H9 (cell line): ENCODE measurements at regions not wholly inside any gene's neighbourhood (a gene's known extent, or its start where the extent isn't known, plus 50 kb on each side); places are given as distances from the start of the nearest gene placed in this dataset.

Source experiments
- DNase-seq: peaks from one replicate; pipeline ENCODE4 v3.0.0-alpha.2; 2017
- H2AFZ ChIP-seq: one replicate; pipeline ENCODE4 v1.6.1; 2013; ENCODE audit warnings: mild to moderate bottlenecking, low read length, control low read depth, moderate library complexity
- H2AK5ac ChIP-seq: 2 replicates; pipeline ENCODE4 v1.6.1; 2013; ENCODE audit warnings: low read length, control low read depth, mixed read lengths; ENCODE audit not compliant: insufficient read length
- H2BK120ac ChIP-seq: one replicate; pipeline ENCODE4 v1.6.1; 2013; ENCODE audit warnings: low read depth, mild to moderate bottlenecking, low read length, control low read depth, inconsistent platforms; ENCODE audit not compliant: poor library complexity, severe bottlenecking
- H2BK12ac ChIP-seq: 2 replicates; pipeline ENCODE4 v1.6.1; 2013; ENCODE audit warnings: low read length, control low read depth, mixed read lengths, low read depth; ENCODE audit not compliant: insufficient read length
- H2BK15ac ChIP-seq: 2 replicates; pipeline ENCODE4 v1.6.1; 2013; ENCODE audit warnings: low read depth, low read length, control low read depth
- H2BK20ac ChIP-seq: one replicate; pipeline ENCODE4 v1.6.1; 2013; ENCODE audit warnings: low read depth, mild to moderate bottlenecking, low read length, control low read depth, inconsistent platforms; ENCODE audit not compliant: poor library complexity, severe bottlenecking
- H2BK5ac ChIP-seq: 2 replicates; pipeline ENCODE4 v1.6.1; 2013; ENCODE audit warnings: low read length, control low read depth, mixed read lengths; ENCODE audit not compliant: insufficient read length
- H3K14ac ChIP-seq: 2 replicates; pipeline ENCODE4 v1.6.1; 2013; ENCODE audit warnings: low read length, control low read depth; ENCODE audit not compliant: insufficient read depth
- H3K18ac ChIP-seq: 2 replicates; pipeline ENCODE4 v1.6.1; 2013; ENCODE audit warnings: low read depth, mild to moderate bottlenecking, mixed read lengths, low read length, control low read depth; ENCODE audit not compliant: insufficient read length
- H3K23ac ChIP-seq: 2 replicates; pipeline ENCODE4 v1.6.1; 2013; ENCODE audit warnings: low read length, control low read depth, mixed read lengths, low read depth; ENCODE audit not compliant: insufficient read length
- H3K23me2 ChIP-seq: 2 replicates; pipeline ENCODE4 v1.6.1; 2013; ENCODE audit warnings: low read depth, mild to moderate bottlenecking, mixed read lengths, low read length, control low read depth; ENCODE audit not compliant: insufficient read length, poor library complexity, severe bottlenecking
- H3K27ac ChIP-seq: 2 replicates; pipeline ENCODE4 v1.5.1; 2013; ENCODE audit warnings: low read length, control low read depth, mixed read lengths, low read depth; ENCODE audit not compliant: insufficient read length
- H3K27me3 ChIP-seq: 2 replicates; pipeline ENCODE4 v1.6.1; 2013; ENCODE audit warnings: low read length, control low read depth, inconsistent platforms; ENCODE audit not compliant: insufficient read depth
- H3K4ac ChIP-seq: 2 replicates; pipeline ENCODE4 v1.6.1; 2013; ENCODE audit warnings: low read depth, mild to moderate bottlenecking, control low read depth, inconsistent platforms, low read length, moderate library complexity
- H3K4me1 ChIP-seq: 2 replicates; pipeline ENCODE4 v1.6.1; 2013; ENCODE audit warnings: low read length, control low read depth, inconsistent platforms; ENCODE audit not compliant: insufficient read depth
- H3K4me2 ChIP-seq: 2 replicates; pipeline ENCODE4 v1.6.1; 2013; ENCODE audit warnings: low read length, control low read depth, mixed read lengths; ENCODE audit not compliant: insufficient read length, insufficient read depth
- H3K56ac ChIP-seq: 2 replicates; pipeline ENCODE4 v1.6.1; 2013; ENCODE audit warnings: low read depth, mild to moderate bottlenecking, mixed read lengths, low read length, control low read depth; ENCODE audit not compliant: insufficient read length
- H3K79me1 ChIP-seq: 2 replicates; pipeline ENCODE4 v1.6.1; 2013; ENCODE audit warnings: low read depth, mild to moderate bottlenecking, moderate library complexity, low read length, control low read depth, inconsistent platforms; ENCODE audit not compliant: insufficient read depth, poor library complexity, severe bottlenecking
- H3K79me2 ChIP-seq: 2 replicates; pipeline ENCODE4 v1.6.1; 2013; ENCODE audit warnings: low read length, control low read depth, inconsistent platforms; ENCODE audit not compliant: insufficient read depth
- H3K9ac ChIP-seq: 2 replicates; pipeline ENCODE4 v1.6.1; 2013; ENCODE audit warnings: low read length, control low read depth, mixed read lengths; ENCODE audit not compliant: insufficient read length; ENCODE audit errors: extremely low read depth
- H3K9me3 ChIP-seq: one replicate; pipeline ENCODE4 v1.6.1; 2013; ENCODE audit warnings: low read depth, low read length, inconsistent platforms; ENCODE audit not compliant: control insufficient read depth
- H3T11ph ChIP-seq: one replicate; pipeline ENCODE4 v1.6.1; 2013; ENCODE audit warnings: mild to moderate bottlenecking, low read length, control low read depth, inconsistent platforms
- H4K20me1 ChIP-seq: one replicate; pipeline ENCODE4 v1.6.1; 2013; ENCODE audit not compliant: control insufficient read depth, insufficient read length, insufficient read depth
- H4K5ac ChIP-seq: 2 replicates; pipeline ENCODE4 v1.6.1; 2013; ENCODE audit warnings: low read depth, mild to moderate bottlenecking, mixed read lengths, low read length, control low read depth; ENCODE audit not compliant: insufficient read length
- H4K8ac ChIP-seq: replicated peaks from 2 replicates; pipeline ENCODE4 v1.6.1; 2013; ENCODE audit warnings: low read length, control low read depth, mixed read lengths, low read depth; ENCODE audit not compliant: insufficient read length
- H4K91ac ChIP-seq: 2 replicates; pipeline ENCODE4 v1.6.1; 2013; ENCODE audit warnings: low read depth, mild to moderate bottlenecking, moderate library complexity, mixed read lengths, low read length, control low read depth; ENCODE audit not compliant: insufficient read length
- H3K27ac Mint-ChIP-seq, 3 experiments: 2 replicates in 2 of 3; 3 replicates in 1 of 3; pipeline ENCODE4 v1.8.0; 2020 to 2021; ENCODE audit warnings: mixed read lengths in 3 of 3, mild to moderate bottlenecking in 1 of 3, moderate library complexity in 1 of 3
- H3K27me3 Mint-ChIP-seq: 2 replicates; pipeline ENCODE4 v1.8.0; 2021; ENCODE audit warnings: low read depth, mild to moderate bottlenecking, moderate library complexity, mixed read lengths
- H3K36me3 Mint-ChIP-seq, 3 experiments: 2 replicates in 2 of 3; 3 replicates in 1 of 3; pipeline ENCODE4 v1.8.0; 2020 to 2021; ENCODE audit warnings: low read depth in 3 of 3, mixed read lengths in 3 of 3; ENCODE audit not compliant: insufficient read depth in 1 of 3
- H3K4me1 Mint-ChIP-seq, 2 experiments: 2 replicates each; pipeline ENCODE4 v1.8.0; 2020; ENCODE audit warnings: mixed read lengths in 2 of 2
- H3K4me3 Mint-ChIP-seq, 2 experiments: 2 replicates in 1 of 2; 3 replicates in 1 of 2; pipeline ENCODE4 v1.8.0; 2020 to 2021; ENCODE audit warnings: mild to moderate bottlenecking in 2 of 2, mixed read lengths in 2 of 2, moderate library complexity in 1 of 2
- H3K9me3 Mint-ChIP-seq, 2 experiments: 2 replicates in 1 of 2; 3 replicates in 1 of 2; pipeline ENCODE4 v1.8.0; 2020; ENCODE audit warnings: mild to moderate bottlenecking in 2 of 2, mixed read lengths in 2 of 2, moderate library complexity in 1 of 2
- WGBS: extraction: QIAGEN DNeasy Blood & Tissue Kit; methylation state at CpG from one replicate; pipeline ENCODE4 v1.1.7; 2013; ENCODE audit warnings: missing lambda C conversion rate, low lambda C conversion rate, mixed read lengths; ENCODE audit not compliant: insufficient read length; ENCODE audit errors: extremely low coverage; 5-methylcytosine and 5-hydroxymethylcytosine counted together
- TF ChIP-seq, protein P1 (sequence below): fragments of 200-600 bp; sonication (generic); conservative IDR thresholded peaks from 3 replicates; pipeline ENCODE4 v1.8.0; 2021; ENCODE audit warnings: antibody characterized with exemption, mild to moderate bottlenecking

DNA sequence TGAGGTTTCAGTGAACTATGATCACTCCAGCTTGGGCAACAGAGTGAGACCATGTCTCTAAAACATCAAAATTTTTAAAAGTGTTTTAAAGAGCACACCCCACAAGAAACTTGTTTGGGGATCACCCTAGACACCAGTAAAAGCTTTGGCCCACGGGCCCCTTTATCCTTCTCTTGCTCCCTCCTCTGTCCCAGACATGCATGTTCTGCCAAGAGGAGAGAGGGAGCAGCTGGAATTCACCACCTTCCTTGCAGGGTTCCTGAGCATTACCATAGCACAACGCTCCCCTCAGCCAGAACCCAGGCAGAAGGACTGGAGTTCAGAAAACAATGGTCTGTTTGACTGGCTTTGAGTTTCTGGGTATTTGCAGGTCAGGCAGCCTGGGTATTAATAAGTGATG is 214.3 kb upstream of the CDH5 start:
- Histone ChIP-seq H3K4me1 (peaks cover 4% of the 10 kb centered on the region; the same call in 1 of the 2 replicates), H3K56ac (no peak overlapping the region), H2BK15ac (no peak overlapping the region), H3K9ac (no peak overlapping the region), H4K91ac (no peak overlapping the region), H2BK20ac (no peak overlapping the region), H3K79me2 (no peaks in the 10 kb centered on the region), H3K27ac (no peak overlapping the region), H2BK120ac (no peak overlapping the region), H2BK5ac (no peak overlapping the region), H3K9me3 (no peaks in the 10 kb centered on the region), H2AK5ac (no peak overlapping the region), H2BK12ac (no peak overlapping the region), H3K4ac (no peak overlapping the region), H4K5ac (no peak overlapping the region), H3K18ac (no peak overlapping the region), H4K20me1 (no peaks in the 10 kb centered on the region), H2AFZ (no peak overlapping the region), H4K8ac (no peak overlapping the region), H3K4me2 (no peak overlapping the region), H3K14ac (no peak overlapping the region), H3K23ac (no peak overlapping the region), H3K23me2 (no peaks in the 10 kb centered on the region), H3K27me3 (no peaks in the 10 kb centered on the region), H3T11ph (no peak overlapping the region), H3K79me1 (no peaks in the 10 kb centered on the region)
- DNase-seq = no peak
- no CpG with 5 or more reads among the region's 2 CpGs for WGBS
- no peak overlapping the region for H3K4me3 Mint-ChIP-seq
- no peaks in the 10 kb centered on the region for H3K9me3 Mint-ChIP-seq
- peaks cover 1 to 8% of the 10 kb centered on the region in 2 experiments for H3K4me1 Mint-ChIP-seq
- peaks cover 1% of the 10 kb centered on the region; the same call in 1 of the 2 replicates for H3K27me3 Mint-ChIP-seq
- TF ChIP-seq, protein P1, sequence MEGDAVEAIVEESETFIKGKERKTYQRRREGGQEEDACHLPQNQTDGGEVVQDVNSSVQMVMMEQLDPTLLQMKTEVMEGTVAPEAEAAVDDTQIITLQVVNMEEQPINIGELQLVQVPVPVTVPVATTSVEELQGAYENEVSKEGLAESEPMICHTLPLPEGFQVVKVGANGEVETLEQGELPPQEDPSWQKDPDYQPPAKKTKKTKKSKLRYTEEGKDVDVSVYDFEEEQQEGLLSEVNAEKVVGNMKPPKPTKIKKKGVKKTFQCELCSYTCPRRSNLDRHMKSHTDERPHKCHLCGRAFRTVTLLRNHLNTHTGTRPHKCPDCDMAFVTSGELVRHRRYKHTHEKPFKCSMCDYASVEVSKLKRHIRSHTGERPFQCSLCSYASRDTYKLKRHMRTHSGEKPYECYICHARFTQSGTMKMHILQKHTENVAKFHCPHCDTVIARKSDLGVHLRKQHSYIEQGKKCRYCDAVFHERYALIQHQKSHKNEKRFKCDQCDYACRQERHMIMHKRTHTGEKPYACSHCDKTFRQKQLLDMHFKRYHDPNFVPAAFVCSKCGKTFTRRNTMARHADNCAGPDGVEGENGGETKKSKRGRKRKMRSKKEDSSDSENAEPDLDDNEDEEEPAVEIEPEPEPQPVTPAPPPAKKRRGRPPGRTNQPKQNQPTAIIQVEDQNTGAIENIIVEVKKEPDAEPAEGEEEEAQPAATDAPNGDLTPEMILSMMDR = no peak
- peak overlapping the region in 1 of 3 experiments; percentile 9; a peak in 1 of 7 replicates for H3K27ac Mint-ChIP-seq
- no peaks in the 10 kb centered on the region for H3K36me3 Mint-ChIP-seq
